GM23338 (cell line): ENCODE measurements at regions not wholly inside any gene's neighbourhood (a gene's known extent, or its start where the extent isn't known, plus 50 kb on each side); places are given as distances from the start of the nearest gene placed in this dataset.

Experiments
- ATAC-seq: fragments of 200-7000 bp; cut with Tn5 transposase; 3 replicates; pipeline ENCODE4 v1.9.1; 2020
- DNase-seq: peaks from one replicate; pipeline ENCODE4 v3.0.0-alpha.2; 2015; ENCODE audit warnings: low spot score
- H2AFZ ChIP-seq: fragments of 200-600 bp; sonication (generic); 2 replicates; pipeline ENCODE4 v1.8.0; 2016; ENCODE audit warnings: antibody characterized with exemption, mild to moderate bottlenecking, moderate library complexity
- H3F3A ChIP-seq: fragments of 200-600 bp; sonication (generic); replicated peaks from 2 replicates; pipeline ENCODE4 v1.8.0; 2017; ENCODE audit warnings: antibody characterized with exemption, mixed run types, low read depth
- H3K27ac ChIP-seq: fragments of 200-600 bp; sonication (generic); 2 replicates; pipeline ENCODE4 v1.6.1; 2016; ENCODE audit warnings: low read depth
- H3K27me3 ChIP-seq: fragments of 200-600 bp; sonication (generic); 2 replicates; pipeline ENCODE4 v1.8.0; 2016; ENCODE audit warnings: mild to moderate bottlenecking, mixed run types, moderate library complexity; ENCODE audit not compliant: insufficient read depth
- H3K36me3 ChIP-seq: fragments of 200-600 bp; sonication (generic); 2 replicates; pipeline ENCODE4 v1.8.0; 2016; ENCODE audit warnings: mild to moderate bottlenecking; ENCODE audit not compliant: insufficient read depth
- H3K4me1 ChIP-seq: fragments of 200-600 bp; sonication (generic); 2 replicates; pipeline ENCODE4 v1.8.0; 2016; ENCODE audit warnings: mild to moderate bottlenecking, moderate library complexity; ENCODE audit not compliant: insufficient read depth
- H3K4me2 ChIP-seq: fragments of 200-600 bp; sonication (generic); 2 replicates; pipeline ENCODE4 v1.7.1; 2017; ENCODE audit warnings: mixed run types
- H3K4me3 ChIP-seq: fragments of 200-600 bp; sonication (generic); 2 replicates; pipeline ENCODE4 v1.6.1; 2016; ENCODE audit warnings: mixed run types
- H3K79me2 ChIP-seq: fragments of 200-600 bp; sonication (generic); replicated peaks from 2 replicates; pipeline ENCODE4 v1.8.0; 2017; ENCODE audit warnings: mild to moderate bottlenecking; ENCODE audit not compliant: insufficient read depth
- H3K9me2 ChIP-seq: fragments of 200-600 bp; sonication (generic); 2 replicates; pipeline ENCODE4 v1.8.0; 2017; ENCODE audit not compliant: insufficient read depth
- H4K20me1 ChIP-seq: fragments of 200-600 bp; sonication (generic); replicated peaks from 2 replicates; pipeline ENCODE4 v1.8.0; 2017; ENCODE audit warnings: mild to moderate bottlenecking; ENCODE audit not compliant: insufficient read depth
- H3K27ac Mint-ChIP-seq: 2 replicates; pipeline ENCODE4 v1.8.0; 2020; ENCODE audit warnings: inconsistent platforms, mild to moderate bottlenecking, moderate library complexity, mixed read lengths
- H3K27me3 Mint-ChIP-seq: 3 replicates; pipeline ENCODE4 v1.8.0; 2022; ENCODE audit warnings: low read depth, mild to moderate bottlenecking, moderate library complexity, mixed read lengths, inconsistent platforms; ENCODE audit not compliant: insufficient read depth, poor library complexity
- H3K36me3 Mint-ChIP-seq: 3 replicates; pipeline ENCODE4 v1.8.0; 2021; ENCODE audit warnings: low read depth, mild to moderate bottlenecking, inconsistent platforms, moderate library complexity, mixed read lengths
- H3K4me1 Mint-ChIP-seq: 3 replicates; pipeline ENCODE4 v1.8.0; 2020; ENCODE audit warnings: mild to moderate bottlenecking, inconsistent platforms, mixed read lengths
- H3K4me3 Mint-ChIP-seq: 3 replicates; pipeline ENCODE4 v1.8.0; 2021; ENCODE audit warnings: moderate library complexity, mild to moderate bottlenecking, inconsistent platforms, mixed read lengths
- H3K9me3 Mint-ChIP-seq: 3 replicates; pipeline ENCODE4 v1.8.0; 2020; ENCODE audit warnings: moderate library complexity, mild to moderate bottlenecking, inconsistent platforms, mixed read lengths
- CREB1 ChIP-seq: fragments of 250-450 bp; sonication (Bioruptor Pico); IDR thresholded peaks from 2 replicates; pipeline ENCODE4 v1.5.0; 2020; ENCODE audit warnings: low read depth, mild to moderate bottlenecking, moderate library complexity
- CTCF ChIP-seq, 2 experiments: fragments of 200-600 bp in 1 of 2; sonication (generic) in 1 of 2; conservative IDR thresholded peaks; 2 replicates each; pipeline versions ENCODE4 v1.5.1 to v1.6.1; 2016 to 2017; ENCODE audit warnings: antibody characterized with exemption in 2 of 2, low read depth in 2 of 2, mild to moderate bottlenecking in 2 of 2, moderate library complexity in 1 of 2
- ETS1 ChIP-seq: IDR thresholded peaks from 2 replicates; pipeline ENCODE4 v1.6.1; 2016; ENCODE audit warnings: antibody characterized with exemption
- EZH2 ChIP-seq: fragments of 200-600 bp; sonication (generic); IDR thresholded peaks from one replicate; pipeline ENCODE4 v1.8.0; 2017; ENCODE audit warnings: antibody characterized with exemption, mild to moderate bottlenecking, low read depth; ENCODE audit not compliant: unreplicated experiment
- EZH2phosphoT487 ChIP-seq: fragments of 200-600 bp; sonication (generic); IDR thresholded peaks from one replicate; pipeline ENCODE4 v1.8.1; 2018; ENCODE audit warnings: antibody characterized with exemption; ENCODE audit not compliant: unreplicated experiment
- JUNB ChIP-seq: IDR thresholded peaks from one replicate; pipeline ENCODE4 v1.6.1; 2016; ENCODE audit warnings: antibody characterized with exemption; ENCODE audit not compliant: unreplicated experiment
- NANOG ChIP-seq: IDR thresholded peaks from 2 replicates; pipeline ENCODE4 v1.6.1; 2016; ENCODE audit warnings: antibody characterized with exemption, borderline replicate concordance
- POLR2AphosphoS5 ChIP-seq: IDR thresholded peaks from 2 replicates; pipeline ENCODE4 v1.6.1; 2016; ENCODE audit warnings: antibody characterized with exemption, low read depth
- REST ChIP-seq: IDR thresholded peaks from one replicate; pipeline ENCODE4 v1.6.1; 2018; ENCODE audit warnings: antibody characterized with exemption; ENCODE audit not compliant: unreplicated experiment
- STAT1 ChIP-seq: IDR thresholded peaks from one replicate; pipeline ENCODE4 v1.6.1; 2016; ENCODE audit warnings: antibody characterized with exemption; ENCODE audit not compliant: unreplicated experiment
- ZNF114 ChIP-seq: fragments of 250-450 bp; sonication (Bioruptor Pico); IDR thresholded peaks from 2 replicates; pipeline ENCODE4 v1.5.0; 2020; ENCODE audit warnings: mild to moderate bottlenecking, moderate library complexity
- ZNF331 ChIP-seq: fragments of 250-450 bp; sonication (Bioruptor Pico); IDR thresholded peaks from 2 replicates; pipeline ENCODE4 v1.5.0; 2020; ENCODE audit warnings: low read depth, mild to moderate bottlenecking, moderate library complexity
- ZNF462 ChIP-seq: fragments of 250-450 bp; sonication (Bioruptor Pico); IDR thresholded peaks from 2 replicates; pipeline ENCODE4 v1.5.0; 2020; ENCODE audit warnings: mild to moderate bottlenecking, moderate library complexity

- no peaks in the 10 kb centered on the region for H3K36me3 Mint-ChIP-seq
- no peak overlapping the region for H3K27ac ChIP-seq
Observed at GRCh38 chr12:28035500-28035899, 63.0 kb upstream of the PTHLH start.

More at GRCh38 chr12:28035500-28035899, 63.0 kb upstream of the PTHLH start:
- no peak overlapping the region for H3K4me3 ChIP-seq
- H3K27me3 ChIP-seq = no peaks in the 10 kb centered on the region
- H3K9me2 ChIP-seq = 0 out of 2 replicates have a peak, but pooled peaks cover under 1% of the 10 kb centered on the region
- DNase-seq (no peak), ATAC-seq (no peak)
- no peaks in the 10 kb centered on the region for H3K9me3 Mint-ChIP-seq
- no peaks in the 10 kb centered on the region; the same call in 2 of the 3 replicates for H3K4me1 Mint-ChIP-seq
- peaks cover 5% of the 10 kb centered on the region; the same call in 1 of the 2 replicates for H3K4me1 ChIP-seq
- H2AFZ ChIP-seq = no peak overlapping the region
- H3K27me3 Mint-ChIP-seq = no peaks in the 10 kb centered on the region
- TF ChIP-seq REST (no peak), STAT1 (no peak), ETS1 (no peak), NANOG (no peak), JUNB (no peak), CREB1 (CRISPR knock-in tag) (no peak), ZNF462 (no peak), EZH2phosphoT487 (no peak), CTCF (conservative IDR thresholded peaks at IDR 0.05; ENCODE audit: low read depth in 2 of 2) (no peak), EZH2 (no peak), ZNF114 (no peak), POLR2AphosphoS5 (no peak), ZNF331 (no peak)
- no peak overlapping the region for H3K4me3 Mint-ChIP-seq
- H3K4me2 ChIP-seq = no peak overlapping the region
- H3F3A ChIP-seq = no peaks in the 10 kb centered on the region
- no peaks in the 10 kb centered on the region for H3K36me3 ChIP-seq
- no peaks in the 10 kb centered on the region for H3K79me2 ChIP-seq
- H3K27ac Mint-ChIP-seq = no peak overlapping the region
- H4K20me1 ChIP-seq = no peaks in the 10 kb centered on the region
